Pancreas (tissue), 10 donors: ENCODE measurements at regions not wholly inside any gene's neighbourhood (a gene's known extent, or its start where the extent isn't known, plus 50 kb on each side); places are given as distances from the start of the nearest gene placed in this dataset.

Source experiments
- ATAC-seq, 4 donors: fragments of 200-7000 bp; cut with Tn5 transposase; one replicate each; pipeline versions ENCODE4 v1.8.0 to v1.9.1; 2020; ENCODE audit warnings: mild to moderate bottlenecking in 4 of 4, moderate library complexity in 4 of 4
- DNase-seq, 6 donors: peaks; one replicate each; pipeline ENCODE4 v3.0.0-alpha.2; 2020
- FAIRE-seq: peaks from 2 replicates; lab custom pipeline; 2012; peaks lifted over from hg19 to GRCh38; lab: Jason Lieb, UNC
- H3K27ac ChIP-seq, 4 donors: fragments of 200-600 bp; sonication (generic); 1 replicate in 3 of 4; 2 replicates in 1 of 4; pipeline versions ENCODE4 v1.5.0 to v1.8.0; 2020
- H3K27me3 ChIP-seq, 4 donors: fragments of 200-600 bp; one replicate each; pipeline ENCODE4 v1.8.0; 2021
- H3K36me3 ChIP-seq, 3 donors: fragments of 200-600 bp; sonication (generic) in 1 of 3; one replicate each; pipeline versions ENCODE4 v1.5.0 to v1.8.0; 2020 to 2021
- H3K4me1 ChIP-seq, 3 donors: fragments of 200-600 bp; one replicate each; pipeline ENCODE4 v1.8.0; 2021
- H3K4me3 ChIP-seq, 4 donors: fragments of 200-600 bp; sonication (generic) in 2 of 4; one replicate each; pipeline versions ENCODE4 v1.5.0 to v1.8.0; 2020 to 2021
- H3K9me3 ChIP-seq, 4 donors: fragments of 200-600 bp; one replicate each; pipeline ENCODE4 v1.8.0; 2021
- CTCF ChIP-seq, 4 donors: fragments of 200-600 bp; sonication (generic) in 3 of 4; IDR thresholded peaks; one replicate each; pipeline versions ENCODE4 v1.5.0 to v1.8.0; 2021; ENCODE audit warnings: antibody characterized with exemption in 4 of 4
- WGBS, 2 donors: extraction: QIAGEN DNeasy Blood & Tissue Kit; methylation state at CpG; one replicate each; pipeline ENCODE4 v1.1.7; 2013; 5-methylcytosine and 5-hydroxymethylcytosine counted together
- intact Hi-C, 3 donors: fragments of 100-400 bp; cut with DNase I; formaldehyde crosslinking; loops; one replicate each; pipeline versions ENCODE4 v1.11.1 to v1.14.2; 2022
- donor health status: healthy with polysubstance abuse.
- donor health status: DM: no; HTN: no; CAD: no; lungs with moderate emphysema.
- donor health status: DM: no; HTN: no; CAD: no.
- donor health status: control.
- donor health status: control.
- donor health status: Bipolar disorder and iron deficiency.
- donor health status: DM: yes; HTN: yes; CAD: no.
- donor health status: DM: no; HTN: no; CAD: no.
- donor health status: DM: no; HTN: no; CAD: no.
- donor health status: DM: yes; HTN: yes; CAD: no.

GRCh38 chr10:23755556-23755955, 316.7 kb downstream of the OTUD1 start:
- WGBS, 2 donors = 35 to 42% methylated on average over 4 of the region's 4 CpGs
- intact Hi-C loops = no loop called here
- H3K9me3 ChIP-seq = no peaks in the 10 kb centered on the region
- TF ChIP-seq CTCF (IDR thresholded peaks at IDR 0.05) = no peak
- no peak overlapping the region for H3K4me3 ChIP-seq
- no peaks in the 10 kb centered on the region for H3K36me3 ChIP-seq
- ATAC-seq = peak in 3 of 4 donors; percentile 62 to 77 (median 67)
- no peaks in the 10 kb centered on the region for H3K27me3 ChIP-seq
- no peak overlapping the region for H3K27ac ChIP-seq
- FAIRE-seq = no peak
- no peak for DNase-seq
- H3K4me1 ChIP-seq = no peaks in the 10 kb centered on the region

- FAIRE-seq (no peak), ATAC-seq (no peak), DNase-seq (no peak)
- H3K4me3 ChIP-seq = no peak overlapping the region
- no peaks in the 10 kb centered on the region for H3K9me3 ChIP-seq
- no peak for TF ChIP-seq CTCF (IDR thresholded peaks at IDR 0.05)
- no peaks in the 10 kb centered on the region for H3K4me1 ChIP-seq
- no peaks in the 10 kb centered on the region for H3K36me3 ChIP-seq
- 76 to 85% methylated on average over 1 of the region's 1 CpG for WGBS, 2 donors
- H3K27ac ChIP-seq = no peak overlapping the region
- no peaks in the 10 kb centered on the region for H3K27me3 ChIP-seq
- intact Hi-C loops = no loop called here
These were observed 329.4 kb downstream of the OTUD1 start for GRCh38 chr10:23768281-23768680.

- H3K27me3 ChIP-seq = no peaks in the 10 kb centered on the region
- FAIRE-seq = no peak
- WGBS, 2 donors = 49 to 64% methylated on average over 2 of the region's 2 CpGs
- TF ChIP-seq CTCF (IDR thresholded peaks at IDR 0.05) = no peak
- H3K4me1 ChIP-seq = no peaks in the 10 kb centered on the region
- no peak overlapping the region for H3K4me3 ChIP-seq
- intact Hi-C loops = no loop called here
- H3K36me3 ChIP-seq = no peaks in the 10 kb centered on the region
- H3K27ac ChIP-seq = no peak overlapping the region
- no peaks in the 10 kb centered on the region for H3K9me3 ChIP-seq
- ATAC-seq = no peak
- DNase-seq = no peak
These were observed 338.3 kb downstream of the OTUD1 start for GRCh38 chr10:23777153-23777552.

- FAIRE-seq (no peak), ATAC-seq (peak in 2 of 4 donors; percentile 40 to 60)
These were observed 340.4 kb downstream of the OTUD1 start for GRCh38 chr10:23779301-23779700.

More at GRCh38 chr10:23779301-23779700, 340.4 kb downstream of the OTUD1 start:
- Histone ChIP-seq H3K9me3 (no peaks in the 10 kb centered on the region), H3K27ac (no peak overlapping the region), H3K27me3 (no peaks in the 10 kb centered on the region), H3K4me1 (no peaks in the 10 kb centered on the region), H3K4me3 (no peak overlapping the region), H3K36me3 (no peaks in the 10 kb centered on the region)
- no peak for TF ChIP-seq CTCF (IDR thresholded peaks at IDR 0.05)
- no peak for DNase-seq
- 23 to 24% methylated on average over 4 of the region's 4 CpGs for WGBS, 2 donors
- intact Hi-C loops = no loop called here
